Ovary (tissue), 7 donors: ENCODE measurements at regions not wholly inside any gene's neighbourhood (a gene's known extent, or its start where the extent isn't known, plus 50 kb on each side); places are given as distances from the start of the nearest gene placed in this dataset.

Source experiments
- DNase-seq, 5 donors: peaks; one replicate each; pipeline ENCODE4 v3.0.0-alpha.2; 2019 to 2020
- H3K27ac ChIP-seq, 2 donors: fragments of 200-600 bp; one replicate each; pipeline versions ENCODE4 v1.5.1 to v1.8.0; 2019 to 2022
- H3K27me3 ChIP-seq: fragments of 200-600 bp; one replicate; pipeline ENCODE4 v1.8.0; 2022
- H3K36me3 ChIP-seq: fragments of 200-600 bp; sonication (generic); one replicate; pipeline ENCODE4 v1.5.1; 2019
- H3K4me1 ChIP-seq: one replicate; pipeline ENCODE4 v1.8.1; 2013; ENCODE audit warnings: mild to moderate bottlenecking, moderate library complexity; ENCODE audit not compliant: insufficient read depth
- H3K4me3 ChIP-seq: fragments of 200-600 bp; sonication (generic); one replicate; pipeline ENCODE4 v1.5.1; 2017
- H3K9me3 ChIP-seq, 2 donors: fragments of 200-600 bp in 1 of 2; sonication (generic) in 1 of 2; one replicate each; pipeline versions ENCODE4 v1.5.1 to v1.8.1; 2013 to 2019; ENCODE audit warnings: mild to moderate bottlenecking in 1 of 2, moderate library complexity in 1 of 2
- CTCF ChIP-seq, 3 donors: fragments of 450-650 bp in 2 of 3; fragments of 200-600 bp in 1 of 3; IDR thresholded peaks; one replicate each; pipeline versions ENCODE4 v1.5.1 to v1.8.0; 2016 to 2022; ENCODE audit warnings: antibody characterized with exemption in 3 of 3, mild to moderate bottlenecking in 1 of 3
- EP300 ChIP-seq: sonication (generic); formaldehyde crosslinking; IDR thresholded peaks from one replicate; pipeline ENCODE4 v1.6.1; 2017; ENCODE audit warnings: antibody characterized with exemption
- POLR2A ChIP-seq: fragments of 450-650 bp; IDR thresholded peaks from one replicate; pipeline ENCODE4 v1.6.1; 2017; ENCODE audit warnings: antibody characterized with exemption, mild to moderate bottlenecking, moderate library complexity
- WGBS, 3 donors: extraction: QIAGEN DNeasy Blood & Tissue Kit in 1 of 3; methylation state at CpG; one replicate each; pipeline versions ENCODE4 v1.1.5 to v1.1.7; 2013 to 2017; 5-methylcytosine and 5-hydroxymethylcytosine counted together
- intact Hi-C, 4 donors: fragments of 100-400 bp; cut with DNase I; formaldehyde crosslinking; loops; one replicate each; pipeline versions ENCODE4 v1.11.0 to v1.15.1; 2022 to 2023
- donor health status: DM: no; HTN: no; CAD: no; lungs with moderate emphysema.
- donor health status: DM: no; HTN: no; CAD: no.
- donor health status: Bipolar disorder and iron deficiency.
- donor health status: DM: no; HTN: no; CAD: no.
- donor health status: DM: yes; HTN: yes; CAD: no.

GRCh38 chr17:14436266-14436665, 135.4 kb downstream of the HS3ST3B1 start:
- intact Hi-C loops, result loop anchor here in 1 of 4 donors (10.0 kb wide), 1 partner anchor 1979 kb away; the partner anchor contains the start of gene TRPV2
- WGBS, 3 donors, result 87 to 95% (median 94%) methylated on average over 4 of the region's 4 CpGs
- Histone ChIP-seq H3K4me3 (no peak overlapping the region), H3K4me1 (no peaks in the 10 kb centered on the region), H3K9me3 (no peaks in the 10 kb centered on the region), H3K36me3 (no peaks in the 10 kb centered on the region), H3K27ac (no peak overlapping the region), H3K27me3 (no peaks in the 10 kb centered on the region)
- no peak for DNase-seq
- no peak for TF ChIP-seq CTCF (IDR thresholded peaks at IDR 0.05)
- TF ChIP-seq POLR2A, result no peak
- TF ChIP-seq EP300, result no peak

GRCh38 chr17:14434506-14434905, 133.6 kb downstream of the HS3ST3B1 start:
- no peak for DNase-seq
- Histone ChIP-seq H3K4me3 (no peak overlapping the region), H3K4me1 (no peaks in the 10 kb centered on the region), H3K27me3 (no peaks in the 10 kb centered on the region), H3K27ac (no peak overlapping the region), H3K36me3 (no peaks in the 10 kb centered on the region), H3K9me3 (no peaks in the 10 kb centered on the region)
- no peak for TF ChIP-seq POLR2A
- TF ChIP-seq CTCF (IDR thresholded peaks at IDR 0.05), result no peak
- no peak for TF ChIP-seq EP300
- intact Hi-C loops, result loop anchor here in 1 of 4 donors (10.0 kb wide), 1 partner anchor 1980 kb away; the partner anchor contains the start of gene TRPV2

- no peak for DNase-seq
- H3K36me3 ChIP-seq, result no peaks in the 10 kb centered on the region
- no peaks in the 10 kb centered on the region for H3K9me3 ChIP-seq
- H3K27me3 ChIP-seq, result no peaks in the 10 kb centered on the region
- no peak overlapping the region for H3K4me3 ChIP-seq
- WGBS, 3 donors, result 61 to 64% (median 62%) methylated on average over 2 of the region's 2 CpGs
- intact Hi-C loops, result loop anchor here in 1 of 4 donors (10.0 kb wide), 1 partner anchor 1983 kb away; the partner anchor contains the start of gene TRPV2
- no peak overlapping the region for H3K27ac ChIP-seq
- TF ChIP-seq POLR2A (no peak), EP300 (no peak), CTCF (IDR thresholded peaks at IDR 0.05) (no peak)
- no peaks in the 10 kb centered on the region for H3K4me1 ChIP-seq
Observed at GRCh38 chr17:14432079-14432478, 131.2 kb downstream of the HS3ST3B1 start.

GRCh38 chr17:14429084-14429483, 128.2 kb downstream of the HS3ST3B1 start:
- Histone ChIP-seq H3K27ac (no peak overlapping the region), H3K4me1 (no peaks in the 10 kb centered on the region), H3K27me3 (no peaks in the 10 kb centered on the region), H3K9me3 (no peaks in the 10 kb centered on the region), H3K36me3 (no peaks in the 10 kb centered on the region), H3K4me3 (no peak overlapping the region)
- intact Hi-C loops, result loop anchor here in 1 of 4 donors (10.0 kb wide), 1 partner anchor 64 kb away; no protein-coding TSS in a partner anchor
- TF ChIP-seq CTCF (IDR thresholded peaks at IDR 0.05) (no peak), EP300 (no peak), POLR2A (no peak)
- no peak for DNase-seq
- 89 to 91% (median 90%) methylated on average over 2 of the region's 2 CpGs for WGBS, 3 donors
